ENCODE measurements at regions not wholly inside any gene's neighbourhood (a gene's known extent, or its start where the extent isn't known, plus 50 kb on each side); places are given as distances from the start of the nearest gene placed in this dataset.
"Not testable (repeated sequence)": the region's sequence is repeated elsewhere in the genome, so short reads cannot be mapped to it uniquely, and the experiment has no call there.

DNA sequence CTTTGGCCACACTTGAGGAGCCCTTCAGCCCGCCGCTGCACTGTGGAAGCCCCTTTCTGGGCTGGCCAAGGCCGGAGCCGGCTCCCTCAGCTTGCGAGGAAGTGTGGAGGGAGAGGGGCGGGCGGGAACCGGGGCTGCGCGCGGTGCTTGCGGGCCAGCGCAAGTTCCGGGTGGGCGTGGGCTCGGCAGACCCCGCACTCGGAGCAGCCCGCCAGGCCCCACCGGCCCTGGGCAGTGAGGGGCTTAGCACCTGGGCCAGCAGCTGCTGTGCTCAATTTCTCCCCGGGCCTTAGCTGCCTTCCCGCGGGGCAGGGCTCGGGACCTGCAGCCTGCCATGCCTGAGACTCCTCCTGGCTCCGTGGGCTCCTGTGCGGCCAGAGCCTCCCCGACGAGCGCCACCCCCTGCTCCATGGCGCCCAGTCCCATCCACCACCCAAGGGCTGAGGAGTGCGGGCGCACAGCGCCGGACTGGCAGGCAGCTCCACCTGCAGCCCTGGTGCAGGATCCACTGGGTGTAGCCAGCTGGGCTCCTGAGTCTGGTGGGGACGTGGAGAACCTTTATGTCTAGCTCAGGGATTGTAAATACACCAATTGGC is 129.2 kb downstream of the MRPL14 start:
- not testable (repeated sequence) for DNase-seq

DNA sequence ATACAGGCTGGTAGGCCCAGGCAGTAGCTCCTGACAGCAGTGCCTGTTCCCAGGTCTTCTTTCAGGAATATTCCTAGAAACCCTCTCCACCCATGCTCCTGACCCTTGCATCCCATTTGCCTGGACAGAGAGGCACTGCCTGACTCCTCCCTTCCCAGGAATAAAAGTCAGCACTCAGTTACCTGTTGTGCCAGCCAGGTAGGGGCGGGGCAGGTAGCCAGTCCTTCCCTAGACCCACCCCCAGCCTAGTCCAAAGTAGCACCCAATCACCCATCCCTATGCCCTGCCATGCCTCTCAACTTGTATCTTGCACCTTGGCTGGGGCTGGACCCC is 129.9 kb downstream of the MRPL14 start:
- DNase-seq = no peak

DNA sequence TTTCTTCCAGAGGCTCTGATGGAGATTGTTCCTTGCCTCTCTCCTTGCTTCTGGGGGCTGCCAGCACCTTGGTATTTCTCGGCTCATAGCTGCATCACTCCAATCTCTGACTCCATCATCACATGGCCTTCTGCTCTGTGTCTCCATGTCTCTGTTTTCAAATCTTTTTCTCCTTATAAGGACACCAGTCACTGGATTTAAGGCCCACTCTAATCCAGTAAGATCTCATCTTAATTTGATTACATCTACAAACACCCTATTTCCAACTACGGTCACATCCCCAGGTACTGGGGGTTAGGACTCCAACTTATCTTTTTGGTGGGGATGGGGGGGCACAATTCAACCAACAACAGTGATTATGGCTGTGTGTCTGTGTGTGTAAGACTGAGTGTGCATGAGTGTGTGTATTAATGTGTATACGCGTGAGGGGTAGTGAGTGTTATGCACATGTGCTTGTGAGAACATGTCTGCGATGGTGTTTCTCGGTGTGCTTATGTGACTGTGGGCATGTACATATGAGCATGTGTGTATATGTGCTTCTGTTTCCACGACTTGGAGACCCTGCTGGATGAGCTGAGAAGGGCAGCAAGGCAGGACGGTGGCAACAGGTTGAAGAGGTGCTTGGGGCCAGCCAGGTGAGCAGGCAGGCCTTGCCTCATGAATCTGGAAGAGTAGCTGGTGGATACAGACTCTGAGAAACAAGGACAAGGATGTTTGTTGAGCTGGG is 130.5 kb downstream of the MRPL14 start:
- DNase-seq = no peak

DNA sequence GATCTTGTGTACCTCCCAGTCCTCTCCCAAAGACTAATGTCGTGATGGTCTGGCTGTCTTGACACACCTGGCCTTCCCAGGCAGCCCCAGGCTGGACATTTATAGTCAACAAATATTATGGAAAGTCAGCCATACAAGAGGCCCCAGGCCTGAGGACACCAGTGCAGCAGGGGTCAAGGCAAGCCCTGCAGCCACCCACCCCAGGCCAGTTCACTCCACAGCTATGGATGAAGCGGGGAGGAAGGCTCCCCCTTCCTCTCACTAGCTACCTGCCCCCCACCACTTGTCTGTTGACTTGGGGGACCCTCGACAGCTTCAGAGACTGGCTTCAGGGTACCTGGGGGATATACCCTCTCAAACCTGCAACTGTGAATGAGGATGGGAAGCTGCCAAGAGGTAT is 132.1 kb downstream of the MRPL14 start:
- no peak for DNase-seq

- DNase-seq = no peak
Measured at GRCh38 chr6:43993881-43994523, 133.2 kb downstream of the MRPL14 start.

GRCh38 chr6:43992783-43993644 is 134.2 kb downstream of the MRPL14 start:
- no peak for DNase-seq

DNA sequence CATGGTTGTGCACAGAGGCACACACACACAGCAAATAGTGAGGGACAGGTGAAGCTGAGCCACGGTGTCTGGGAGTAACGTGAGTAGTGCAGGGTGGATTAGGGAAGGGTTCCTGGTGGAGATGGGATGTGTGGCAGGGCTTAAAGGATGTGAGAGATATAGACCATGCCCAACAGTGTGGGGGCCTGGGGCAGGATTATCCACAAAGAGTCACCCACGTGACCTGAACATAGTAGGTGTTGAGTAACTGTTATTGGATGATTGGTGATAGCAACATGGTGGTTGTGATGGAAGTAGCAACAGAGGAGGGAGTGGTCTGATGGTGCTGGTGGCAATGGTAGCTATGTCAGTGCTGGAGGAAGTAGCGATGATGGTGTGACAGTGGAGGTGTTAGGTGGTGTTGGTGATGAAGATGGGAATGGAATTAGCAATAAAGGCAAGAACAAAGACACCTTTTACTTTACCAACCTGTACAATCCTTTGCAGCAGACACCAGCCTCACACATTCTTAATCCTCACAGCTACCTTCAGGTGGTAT is 135.1 kb downstream of the MRPL14 start:
- no peak for DNase-seq

- DNase-seq = no peak
Measured at GRCh38 chr6:43990627-43991619, 136.3 kb downstream of the MRPL14 start.

- no peak for DNase-seq
Measured at GRCh38 chr6:43990275-43990626, 137.0 kb downstream of the MRPL14 start.

DNA sequence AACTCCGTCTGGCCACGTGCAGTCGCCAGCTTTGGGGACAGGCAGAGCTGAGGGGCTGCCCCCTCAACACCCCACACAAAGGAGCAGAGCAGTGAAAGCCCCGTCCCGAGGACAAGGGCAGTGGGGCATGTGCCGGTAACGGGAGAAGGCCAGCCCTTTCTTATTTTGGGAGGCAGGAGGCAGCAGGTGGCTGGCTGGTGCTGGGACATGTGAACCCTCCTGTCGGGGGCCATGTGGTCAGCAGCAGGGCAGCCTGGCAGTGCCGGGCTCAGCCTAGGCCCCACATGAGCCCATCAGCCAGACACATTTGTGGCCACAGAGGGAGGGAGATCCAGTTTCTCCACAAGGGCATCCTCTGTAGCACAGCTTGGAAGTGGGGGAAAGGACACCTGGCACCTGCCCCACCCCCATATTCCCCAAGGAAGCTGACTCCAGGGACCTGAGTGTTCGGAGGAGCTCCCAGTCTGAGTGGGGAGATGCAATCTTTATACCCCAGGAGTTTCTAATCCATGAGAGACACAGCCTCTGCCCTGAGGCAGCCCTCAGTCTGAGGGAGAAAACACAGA is 137.6 kb downstream of the MRPL14 start:
- DNase-seq = no peak

GRCh38 chr6:43988801-43989200 is 138.5 kb downstream of the MRPL14 start:
- no peak for DNase-seq

- DNase-seq = no peak
Measured at GRCh38 chr6:43987838-43988439, 139.3 kb downstream of the MRPL14 start.

DNA sequence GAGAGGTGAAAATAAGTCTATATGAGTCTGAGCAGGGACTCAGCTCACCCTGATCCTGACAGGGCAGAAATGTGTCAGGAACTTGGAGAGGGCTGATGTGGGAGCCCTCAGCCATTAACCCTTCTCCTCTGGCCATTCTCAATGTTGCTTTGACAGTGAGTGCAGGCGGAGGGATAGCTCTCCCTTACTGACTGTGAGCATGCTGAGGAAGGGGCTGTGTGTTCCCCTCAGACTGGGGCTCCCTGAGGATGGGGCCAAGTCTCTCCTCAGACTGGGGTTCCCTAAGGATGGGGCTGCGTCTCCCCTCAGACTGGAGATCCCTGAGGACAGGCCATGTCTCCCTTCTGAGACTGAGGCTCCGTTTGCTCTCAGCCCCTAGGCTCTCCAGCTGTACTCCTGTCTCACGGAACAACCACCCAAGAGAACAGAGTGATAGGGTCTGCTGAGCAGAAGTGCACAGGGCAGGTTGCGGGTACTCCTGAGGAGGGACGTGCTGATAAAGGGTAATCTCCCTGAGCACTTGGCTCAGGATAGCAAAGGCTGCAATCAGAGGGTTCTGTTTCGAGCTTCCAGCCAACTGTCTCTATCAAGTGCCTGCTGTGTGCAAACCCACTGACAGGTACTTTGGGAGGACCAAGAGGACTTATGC is 141.0 kb downstream of the MRPL14 start:
- DNase-seq = no peak

GRCh38 chr6:43985329-43985728 is 141.9 kb downstream of the MRPL14 start:
- peak in 1 of 2 experiments; percentile 28 for DNase-seq

- no peak for DNase-seq
Measured at GRCh38 chr6:43984442-43985321, 142.6 kb downstream of the MRPL14 start.

- no peak for DNase-seq
Measured at GRCh38 chr6:43983632-43984031, 143.6 kb downstream of the MRPL14 start.

- no peak for DNase-seq
Measured at GRCh38 chr6:43983191-43983590, 144.1 kb downstream of the MRPL14 start.

DNA sequence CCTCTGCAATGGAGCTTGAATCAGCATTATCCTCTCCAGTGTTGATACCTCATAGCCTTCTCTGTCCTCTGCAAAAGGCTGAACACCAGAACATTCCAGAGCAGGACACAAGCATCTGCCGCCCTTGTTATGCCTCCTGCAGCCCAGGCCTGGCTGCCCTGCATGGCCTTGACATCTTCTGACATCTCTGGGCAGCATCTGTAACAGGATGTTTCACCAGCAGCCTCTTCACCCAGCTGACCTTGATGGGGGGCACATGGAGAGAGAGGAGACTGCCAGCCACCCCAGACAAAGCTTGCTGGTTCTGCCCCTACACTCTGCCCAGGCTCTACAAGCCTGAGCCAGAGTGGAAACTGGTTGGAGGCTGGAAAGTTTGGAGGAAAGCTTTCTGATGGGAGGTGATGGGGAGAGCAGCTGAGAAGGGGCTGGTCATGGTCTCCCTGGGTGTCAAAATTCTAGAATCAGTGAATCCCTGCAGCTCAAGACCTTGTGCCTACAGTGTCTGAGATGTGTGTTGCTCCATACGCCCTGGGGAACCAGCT is 145.1 kb downstream of the MRPL14 start:
- no peak for DNase-seq

DNA sequence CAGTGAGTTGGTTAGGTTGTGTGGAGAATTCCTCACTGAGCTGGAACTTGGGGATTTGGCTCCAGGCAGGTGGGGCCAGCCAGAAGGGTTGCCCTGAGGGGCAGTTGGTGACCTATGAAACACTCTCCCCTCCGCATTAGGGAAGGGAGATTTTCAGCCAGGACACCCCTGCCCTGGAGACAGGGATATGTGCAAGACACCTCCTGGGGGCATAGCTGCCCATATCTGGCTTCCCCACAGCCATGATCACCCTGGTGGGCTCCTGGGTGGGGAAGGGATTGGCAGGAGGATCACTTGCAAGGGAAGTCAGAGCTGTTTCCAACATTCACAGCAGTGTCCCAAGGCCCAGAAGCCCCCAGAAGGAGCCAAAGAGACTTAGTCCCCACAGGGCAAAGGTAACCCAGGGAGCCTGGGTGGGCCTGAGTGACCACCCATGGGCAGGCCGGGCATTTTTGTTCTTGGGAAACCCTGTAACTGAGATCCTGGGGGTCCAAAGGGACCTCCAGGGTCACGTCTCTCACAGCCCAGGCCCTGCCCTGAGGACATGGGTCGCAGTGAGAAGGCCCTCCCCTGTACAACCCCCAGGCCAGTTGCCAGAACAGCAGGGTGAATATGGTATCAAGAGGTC is 145.8 kb downstream of the MRPL14 start:
- DNase-seq = no peak

All from NCI-H1930 (cell line).